ENCODE measurements at regions not wholly inside any gene's neighbourhood (a gene's known extent, or its start where the extent isn't known, plus 50 kb on each side); places are given as distances from the start of the nearest gene placed in this dataset.

GRCh38 chr5:120098902-120099535 is 365.1 kb upstream of the PRR16 start:
- TF ChIP-seq CTCF (IDR thresholded peaks at IDR 0.05) (no peak), POLR2A (IDR thresholded peaks at IDR 0.05) (no peak)
